ENCODE measurements at regions not wholly inside any gene's neighbourhood (a gene's known extent, or its start where the extent isn't known, plus 50 kb on each side); places are given as distances from the start of the nearest gene placed in this dataset.
"Not testable (repeated sequence)": the region's sequence is repeated elsewhere in the genome, so short reads cannot be mapped to it uniquely, and the experiment has no call there.

- no peak for DNase-seq
Measured at GRCh38 chrX:138923805-138924204, 212.3 kb upstream of the FGF13 start.

- DNase-seq: no peak
Measured at GRCh38 chrX:138921031-138921430, 209.5 kb upstream of the FGF13 start.

- DNase-seq: no peak
Measured at GRCh38 chrX:138917781-138918180, 206.3 kb upstream of the FGF13 start.

GRCh38 chrX:138914767-138915166 lies 203.2 kb upstream of the FGF13 start:
- no peak for DNase-seq

- no peak for DNase-seq
Measured at GRCh38 chrX:138908577-138908976, 197.1 kb upstream of the FGF13 start.

GRCh38 chrX:138897621-138898492 lies 186.3 kb upstream of the FGF13 start:
- DNase-seq: no peak

GRCh38 chrX:138890491-138890890 lies 179.0 kb upstream of the FGF13 start:
- no peak for DNase-seq

- DNase-seq: no peak
Measured at GRCh38 chrX:138889149-138889548, 177.6 kb upstream of the FGF13 start.

- DNase-seq: no peak
Measured at GRCh38 chrX:138886769-138887168, 175.3 kb upstream of the FGF13 start.

- DNase-seq: no peak
Measured at GRCh38 chrX:138885886-138886285, 174.4 kb upstream of the FGF13 start.

- not testable (repeated sequence) for DNase-seq
Measured at GRCh38 chrX:138880293-138880692, 168.8 kb upstream of the FGF13 start.

- no peak for DNase-seq
Measured at GRCh38 chrX:138877746-138878145, 166.2 kb upstream of the FGF13 start.

GRCh38 chrX:138875472-138875871 lies 164.0 kb upstream of the FGF13 start:
- DNase-seq: no peak

GRCh38 chrX:138874271-138874935 lies 162.9 kb upstream of the FGF13 start:
- DNase-seq: no peak

- not testable (repeated sequence) for DNase-seq
Measured at GRCh38 chrX:138873640-138874039, 162.1 kb upstream of the FGF13 start.

GRCh38 chrX:138872537-138872936 lies 161.0 kb upstream of the FGF13 start:
- DNase-seq: no peak

GRCh38 chrX:138871739-138872138 lies 160.2 kb upstream of the FGF13 start:
- no peak for DNase-seq

GRCh38 chrX:138866643-138867042 lies 155.1 kb upstream of the FGF13 start:
- no peak for DNase-seq

- no peak for DNase-seq
Measured at GRCh38 chrX:138865093-138865649, 153.7 kb upstream of the FGF13 start.

- no peak for DNase-seq
Measured at GRCh38 chrX:138859421-138859820, 147.9 kb upstream of the FGF13 start.

GRCh38 chrX:138858951-138859350 lies 147.4 kb upstream of the FGF13 start:
- no peak for DNase-seq

GRCh38 chrX:138858438-138858837 lies 146.9 kb upstream of the FGF13 start:
- DNase-seq: no peak

- DNase-seq: no peak
Measured at GRCh38 chrX:138856881-138857604, 145.5 kb upstream of the FGF13 start.

Data from NCI-H524 (cell line).